Loucy (cell line): ENCODE measurements at regions not wholly inside any gene's neighbourhood (a gene's known extent, or its start where the extent isn't known, plus 50 kb on each side); places are given as distances from the start of the nearest gene placed in this dataset.

Source experiments
- H2AFZ ChIP-seq: fragments of 200-600 bp; sonication (generic); 2 replicates; pipeline ENCODE4 v1.6.0; 2016; ENCODE audit warnings: antibody characterized with exemption, mild to moderate bottlenecking, low read length, moderate library complexity
- H3F3A ChIP-seq: fragments of 200-600 bp; 2 replicates; pipeline ENCODE4 v1.6.0; 2016; ENCODE audit warnings: antibody characterized with exemption, low read depth, mild to moderate bottlenecking
- H3K27me3 ChIP-seq: fragments of 200-600 bp; sonication (generic); 2 replicates; pipeline ENCODE4 v1.6.1; 2014; ENCODE audit warnings: low read length, mild to moderate bottlenecking; ENCODE audit not compliant: insufficient read depth, poor library complexity, severe bottlenecking
- H3K36me3 ChIP-seq: fragments of 200-600 bp; sonication (generic); 2 replicates; pipeline ENCODE4 v1.6.1; 2016; ENCODE audit warnings: low read length; ENCODE audit not compliant: insufficient read depth
- H3K4me1 ChIP-seq: fragments of 200-600 bp; sonication (generic); 2 replicates; pipeline ENCODE4 v1.5.1; 2014; ENCODE audit warnings: low read length, mild to moderate bottlenecking; ENCODE audit not compliant: insufficient read depth, poor library complexity, severe bottlenecking
- H3K4me2 ChIP-seq: fragments of 200-600 bp; sonication (generic); 2 replicates; pipeline ENCODE4 v1.6.0; 2014; ENCODE audit warnings: antibody characterized with exemption, low read length, low read depth, mild to moderate bottlenecking; ENCODE audit not compliant: poor library complexity, severe bottlenecking
- H3K4me3 ChIP-seq: fragments of 200-600 bp; sonication (generic); 2 replicates; pipeline ENCODE4 v1.5.1; 2014; ENCODE audit warnings: low read length, mild to moderate bottlenecking, mixed read lengths; ENCODE audit not compliant: poor library complexity, severe bottlenecking
- H3K79me2 ChIP-seq: fragments of 200-600 bp; sonication (generic); 2 replicates; pipeline ENCODE4 v1.6.1; 2014; ENCODE audit warnings: low read length; ENCODE audit not compliant: insufficient read depth
- H3K9ac ChIP-seq: fragments of 200-600 bp; sonication (generic); 2 replicates; pipeline ENCODE4 v1.6.0; 2014; ENCODE audit warnings: mild to moderate bottlenecking, low read depth, low read length, moderate library complexity; ENCODE audit not compliant: poor library complexity, severe bottlenecking
- H3K9me2 ChIP-seq: fragments of 200-600 bp; sonication (generic); replicated peaks from 2 replicates; pipeline ENCODE4 v1.6.1; 2016; ENCODE audit warnings: low read depth, low read length, mixed read lengths
- H3K9me3 ChIP-seq: fragments of 200-600 bp; sonication (generic); 2 replicates; pipeline ENCODE4 v1.6.1; 2014; ENCODE audit warnings: mild to moderate bottlenecking, antibody characterized with exemption, low read length, low read depth; ENCODE audit not compliant: insufficient read depth
- H4K20me1 ChIP-seq: fragments of 200-600 bp; sonication (generic); 2 replicates; pipeline ENCODE4 v1.6.0; 2014; ENCODE audit warnings: antibody characterized with exemption, low read length, mild to moderate bottlenecking; ENCODE audit not compliant: insufficient read depth, poor library complexity, severe bottlenecking
- EZH2phosphoT487 ChIP-seq: fragments of 200-600 bp; IDR thresholded peaks from 2 replicates; pipeline ENCODE4 v1.6.1; 2018; ENCODE audit warnings: antibody characterized with exemption, mild to moderate bottlenecking, moderate library complexity, borderline replicate concordance
- TF ChIP-seq, protein P1 (sequence below): fragments of 200-600 bp; sonication (generic); conservative IDR thresholded peaks from 2 replicates; pipeline ENCODE4 v1.5.1; 2014; ENCODE audit warnings: mild to moderate bottlenecking, antibody characterized with exemption, low read length

DNA sequence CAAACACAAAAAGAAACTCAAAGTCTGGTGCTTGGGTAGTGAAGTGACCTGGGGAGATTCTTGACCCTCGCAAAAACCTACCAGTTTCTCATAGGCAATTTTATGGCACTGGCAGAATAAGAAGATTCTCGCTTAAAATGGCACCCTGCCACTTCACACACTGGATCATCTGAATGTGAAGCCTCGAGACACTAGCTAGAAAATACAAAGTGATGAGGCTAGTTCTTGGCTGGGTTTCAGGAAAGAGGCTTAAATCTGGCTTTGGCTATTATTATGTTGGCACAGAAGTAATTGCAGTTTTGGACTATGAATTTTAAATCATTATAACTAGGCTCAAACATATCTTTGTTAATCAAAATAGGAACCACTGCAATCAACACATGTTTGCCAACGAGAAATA, 634.7 kb upstream of the BOD1L1 start:
- no peak overlapping the region for H3K4me3 ChIP-seq
- no peaks in the 10 kb centered on the region for H3K79me2 ChIP-seq
- no peak overlapping the region for H2AFZ ChIP-seq
- no peaks in the 10 kb centered on the region for H3K4me1 ChIP-seq
- no peaks in the 10 kb centered on the region for H3K9me2 ChIP-seq
- TF ChIP-seq EZH2phosphoT487 = no peak
- TF ChIP-seq, protein P1, sequence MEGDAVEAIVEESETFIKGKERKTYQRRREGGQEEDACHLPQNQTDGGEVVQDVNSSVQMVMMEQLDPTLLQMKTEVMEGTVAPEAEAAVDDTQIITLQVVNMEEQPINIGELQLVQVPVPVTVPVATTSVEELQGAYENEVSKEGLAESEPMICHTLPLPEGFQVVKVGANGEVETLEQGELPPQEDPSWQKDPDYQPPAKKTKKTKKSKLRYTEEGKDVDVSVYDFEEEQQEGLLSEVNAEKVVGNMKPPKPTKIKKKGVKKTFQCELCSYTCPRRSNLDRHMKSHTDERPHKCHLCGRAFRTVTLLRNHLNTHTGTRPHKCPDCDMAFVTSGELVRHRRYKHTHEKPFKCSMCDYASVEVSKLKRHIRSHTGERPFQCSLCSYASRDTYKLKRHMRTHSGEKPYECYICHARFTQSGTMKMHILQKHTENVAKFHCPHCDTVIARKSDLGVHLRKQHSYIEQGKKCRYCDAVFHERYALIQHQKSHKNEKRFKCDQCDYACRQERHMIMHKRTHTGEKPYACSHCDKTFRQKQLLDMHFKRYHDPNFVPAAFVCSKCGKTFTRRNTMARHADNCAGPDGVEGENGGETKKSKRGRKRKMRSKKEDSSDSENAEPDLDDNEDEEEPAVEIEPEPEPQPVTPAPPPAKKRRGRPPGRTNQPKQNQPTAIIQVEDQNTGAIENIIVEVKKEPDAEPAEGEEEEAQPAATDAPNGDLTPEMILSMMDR = no peak
- no peak overlapping the region for H3K4me2 ChIP-seq
- H3K9ac ChIP-seq = no peak overlapping the region
- no peaks in the 10 kb centered on the region for H4K20me1 ChIP-seq
- no peaks in the 10 kb centered on the region for H3F3A ChIP-seq
- no peaks in the 10 kb centered on the region for H3K36me3 ChIP-seq
- H3K9me3 ChIP-seq = no peaks in the 10 kb centered on the region
- no peaks in the 10 kb centered on the region for H3K27me3 ChIP-seq

DNA sequence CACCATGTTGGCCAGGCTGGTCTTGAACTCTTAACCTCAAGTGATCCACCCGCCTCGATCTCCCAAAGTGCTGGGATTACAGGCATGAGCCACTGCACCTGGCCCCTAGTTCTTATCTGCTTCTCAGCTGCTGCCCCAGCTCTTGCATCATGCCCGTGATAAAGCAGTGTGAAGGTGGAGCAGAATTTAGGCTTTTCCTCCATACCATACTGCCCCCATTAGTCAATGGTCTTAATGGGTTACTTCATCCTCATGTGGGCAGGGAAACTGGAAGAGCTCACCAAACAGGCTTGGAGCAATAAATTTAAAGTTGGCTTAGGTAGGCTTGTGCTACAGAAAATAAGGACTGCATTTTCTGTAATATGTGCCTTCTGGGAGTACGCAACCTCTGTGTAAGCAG, 636.9 kb upstream of the BOD1L1 start:
- no peak for TF ChIP-seq EZH2phosphoT487
- TF ChIP-seq, protein P1 = peak; percentile 21; the same call in 1 of the 2 replicates
- Histone ChIP-seq H3K4me1 (peaks cover 7% of the 10 kb centered on the region), H3F3A (no peaks in the 10 kb centered on the region), H3K36me3 (no peaks in the 10 kb centered on the region), H3K9me3 (no peaks in the 10 kb centered on the region), H3K9ac (no peak overlapping the region), H3K4me3 (no peak overlapping the region), H4K20me1 (no peaks in the 10 kb centered on the region), H3K4me2 (no peak overlapping the region), H3K9me2 (no peaks in the 10 kb centered on the region), H3K27me3 (no peaks in the 10 kb centered on the region), H2AFZ (no peak overlapping the region), H3K79me2 (no peaks in the 10 kb centered on the region)

- peaks cover 11% of the 10 kb centered on the region for H3K4me1 ChIP-seq
- TF ChIP-seq, protein P1 = no peak
- no peak for TF ChIP-seq EZH2phosphoT487
Observed at GRCh38 chr4:14265651-14266050, 638.1 kb upstream of the BOD1L1 start.

More at GRCh38 chr4:14265651-14266050, 638.1 kb upstream of the BOD1L1 start:
- H3K27me3 ChIP-seq = no peaks in the 10 kb centered on the region
- H3F3A ChIP-seq = no peaks in the 10 kb centered on the region
- H3K79me2 ChIP-seq = no peaks in the 10 kb centered on the region
- H2AFZ ChIP-seq = no peak overlapping the region
- no peaks in the 10 kb centered on the region for H3K9me2 ChIP-seq
- no peak overlapping the region for H3K9ac ChIP-seq
- H3K4me3 ChIP-seq = no peak overlapping the region
- H3K36me3 ChIP-seq = no peaks in the 10 kb centered on the region
- H3K9me3 ChIP-seq = no peaks in the 10 kb centered on the region
- no peak overlapping the region for H3K4me2 ChIP-seq
- no peaks in the 10 kb centered on the region for H4K20me1 ChIP-seq
